B cell (primary cell): ENCODE measurements at regions not wholly inside any gene's neighbourhood (a gene's known extent, or its start where the extent isn't known, plus 50 kb on each side); places are given as distances from the start of the nearest gene placed in this dataset.

Experiments
- EZH2 ChIP-seq: IDR thresholded peaks from 2 replicates; pipeline ENCODE4 v1.6.1; 2012; ENCODE audit warnings: borderline replicate concordance, low read depth, mild to moderate bottlenecking, moderate library complexity, low read length; ENCODE audit not compliant: insufficient read depth, poor library complexity, severe bottlenecking
- TF ChIP-seq, protein P1 (sequence below): fragments of 200-600 bp; IDR thresholded peaks from one replicate; pipeline ENCODE4 v1.8.0; 2022; ENCODE audit warnings: antibody characterized with exemption, mild to moderate bottlenecking

DNA sequence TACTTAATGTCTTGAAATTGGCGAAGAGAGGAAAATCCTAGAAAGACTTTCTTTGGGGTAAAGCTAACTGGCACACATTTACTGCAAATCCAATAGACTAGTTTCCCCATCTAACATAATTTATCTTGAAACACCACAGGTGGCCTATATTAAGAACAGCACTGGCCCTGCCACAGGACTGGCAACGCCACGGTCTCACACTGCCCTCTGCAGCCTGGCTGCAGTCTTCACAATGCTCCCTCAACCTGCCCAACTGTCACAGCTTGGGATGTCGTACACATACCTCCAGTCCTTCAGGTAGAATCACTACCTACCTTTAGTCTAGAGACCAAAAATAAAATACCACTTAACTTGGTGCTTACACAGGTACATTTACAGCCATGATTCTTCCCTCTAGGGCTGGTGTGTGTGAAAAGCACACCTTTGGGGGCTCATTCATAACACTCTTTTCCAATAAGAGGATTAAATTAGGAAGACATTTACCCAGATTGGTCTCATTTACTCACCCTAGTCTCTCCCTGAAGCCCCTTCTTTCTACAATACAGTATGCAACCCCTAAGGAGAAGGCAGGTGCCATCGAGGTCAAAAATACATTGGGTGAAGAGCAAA is 222.2 kb downstream of the C1D start:
- TF ChIP-seq, protein P1, sequence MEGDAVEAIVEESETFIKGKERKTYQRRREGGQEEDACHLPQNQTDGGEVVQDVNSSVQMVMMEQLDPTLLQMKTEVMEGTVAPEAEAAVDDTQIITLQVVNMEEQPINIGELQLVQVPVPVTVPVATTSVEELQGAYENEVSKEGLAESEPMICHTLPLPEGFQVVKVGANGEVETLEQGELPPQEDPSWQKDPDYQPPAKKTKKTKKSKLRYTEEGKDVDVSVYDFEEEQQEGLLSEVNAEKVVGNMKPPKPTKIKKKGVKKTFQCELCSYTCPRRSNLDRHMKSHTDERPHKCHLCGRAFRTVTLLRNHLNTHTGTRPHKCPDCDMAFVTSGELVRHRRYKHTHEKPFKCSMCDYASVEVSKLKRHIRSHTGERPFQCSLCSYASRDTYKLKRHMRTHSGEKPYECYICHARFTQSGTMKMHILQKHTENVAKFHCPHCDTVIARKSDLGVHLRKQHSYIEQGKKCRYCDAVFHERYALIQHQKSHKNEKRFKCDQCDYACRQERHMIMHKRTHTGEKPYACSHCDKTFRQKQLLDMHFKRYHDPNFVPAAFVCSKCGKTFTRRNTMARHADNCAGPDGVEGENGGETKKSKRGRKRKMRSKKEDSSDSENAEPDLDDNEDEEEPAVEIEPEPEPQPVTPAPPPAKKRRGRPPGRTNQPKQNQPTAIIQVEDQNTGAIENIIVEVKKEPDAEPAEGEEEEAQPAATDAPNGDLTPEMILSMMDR = peak; percentile 59
- TF ChIP-seq EZH2 = no peak
